Left lobe of liver (tissue), 2 donors: ENCODE measurements at regions not wholly inside any gene's neighbourhood (a gene's known extent, or its start where the extent isn't known, plus 50 kb on each side); places are given as distances from the start of the nearest gene placed in this dataset.

Experiments
- ATAC-seq: fragments of 200-7000 bp; cut with Tn5 transposase; one replicate; pipeline ENCODE4 v1.9.1; 2020; ENCODE audit warnings: mild to moderate bottlenecking, moderate library complexity
- DNase-seq: peaks from one replicate; pipeline ENCODE4 v3.0.0-alpha.2; 2020; ENCODE audit warnings: low spot score
- donor health status: DM: no; HTN: no; CAD: no; lungs with moderate emphysema.
- donor health status: DM: no; HTN: yes; CAD: no.

DNA sequence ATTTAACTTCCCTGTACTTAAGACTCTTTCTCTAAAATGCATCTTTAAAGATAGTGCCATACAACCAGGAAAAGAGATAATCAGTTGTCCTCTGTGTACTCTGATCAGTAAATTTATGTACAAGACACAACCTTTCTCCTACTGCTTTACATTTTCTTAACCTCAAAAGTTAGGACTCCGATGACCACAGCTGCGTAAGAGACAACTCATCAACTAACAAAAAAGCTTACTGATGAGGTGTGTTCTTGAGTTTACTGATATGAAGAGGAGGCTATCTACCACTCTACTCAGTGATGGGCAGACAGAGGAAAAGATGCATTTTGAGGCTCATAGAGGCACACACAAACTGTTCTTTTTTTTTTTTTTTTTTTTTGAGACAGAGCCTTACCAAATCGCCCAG, 71.4 kb upstream of the HIF1A start:
- no peak for ATAC-seq
- DNase-seq: no peak

DNA sequence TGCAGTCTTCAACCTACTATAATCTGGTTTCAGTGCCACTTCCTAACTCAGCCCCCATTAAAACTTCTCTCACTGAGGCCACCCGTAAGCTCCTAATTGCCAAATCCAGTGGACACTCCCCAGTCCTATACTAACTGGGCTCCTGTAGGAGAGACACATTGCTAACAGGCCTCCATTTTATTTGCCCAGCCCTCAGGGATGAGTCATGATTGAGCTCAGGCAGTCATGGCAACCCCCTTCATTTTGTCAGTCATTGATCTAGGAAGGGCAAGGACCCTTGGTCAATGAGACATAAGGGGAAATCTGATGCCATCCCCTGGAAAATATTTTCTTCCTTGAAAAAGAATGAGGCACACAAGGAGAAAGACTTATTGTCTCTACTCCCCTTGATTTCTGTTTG, 70.1 kb upstream of the HIF1A start:
- ATAC-seq: no peak
- no peak for DNase-seq

DNA sequence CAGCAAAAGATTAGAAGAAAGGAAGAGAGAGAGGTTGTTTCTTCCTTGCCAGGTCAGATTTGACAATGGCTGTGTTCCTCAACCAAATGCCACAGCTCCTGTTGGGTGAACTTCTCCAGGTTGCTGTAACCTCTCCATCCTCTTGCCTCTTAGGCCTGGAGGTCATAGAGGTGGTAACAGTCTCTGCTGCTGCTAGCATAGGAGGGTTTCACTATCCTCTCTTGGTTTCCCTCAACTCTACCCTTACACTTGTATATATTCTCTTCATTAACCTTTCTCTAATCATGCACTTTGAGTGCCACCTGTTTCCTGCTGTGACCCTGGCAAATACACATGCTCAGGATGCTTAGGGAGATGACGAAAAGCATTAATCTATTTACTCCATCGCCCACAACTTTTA, 67.7 kb upstream of the HIF1A start:
- DNase-seq (no peak), ATAC-seq (no peak)

DNA sequence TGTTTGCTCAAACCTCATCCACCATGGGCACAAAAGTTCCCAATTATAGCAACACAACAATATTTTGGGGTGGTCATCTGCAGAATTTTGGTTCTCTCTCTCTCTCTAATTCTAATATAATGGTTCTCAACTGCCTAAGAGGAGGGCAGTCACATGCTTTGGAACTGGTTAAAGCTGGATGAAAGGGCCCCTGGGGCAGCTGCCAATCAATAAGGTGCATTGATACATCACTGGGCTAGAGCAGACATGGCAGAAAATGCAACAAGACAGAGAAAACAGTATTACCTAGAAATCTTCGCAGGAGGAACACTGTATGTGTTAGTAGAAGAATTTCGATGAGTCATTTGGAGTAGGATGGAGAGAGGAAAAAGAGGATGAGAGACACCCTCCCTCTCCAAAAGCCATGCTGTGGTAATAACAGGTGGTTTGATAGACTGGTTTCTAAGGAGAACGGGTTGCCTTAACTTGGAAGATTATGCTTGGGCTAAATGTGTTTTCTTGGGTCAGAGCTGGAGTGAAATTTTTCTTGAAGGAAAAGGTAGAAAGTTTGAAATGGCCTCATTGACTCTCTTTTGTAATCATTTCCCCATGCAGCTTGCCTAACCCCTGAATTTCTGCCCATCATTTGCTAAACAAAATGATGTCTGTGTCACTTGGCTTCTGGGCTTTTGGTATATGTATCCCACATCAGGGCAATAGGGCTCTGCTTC, 67.1 kb upstream of the HIF1A start:
- ATAC-seq (no peak), DNase-seq (no peak)

DNA sequence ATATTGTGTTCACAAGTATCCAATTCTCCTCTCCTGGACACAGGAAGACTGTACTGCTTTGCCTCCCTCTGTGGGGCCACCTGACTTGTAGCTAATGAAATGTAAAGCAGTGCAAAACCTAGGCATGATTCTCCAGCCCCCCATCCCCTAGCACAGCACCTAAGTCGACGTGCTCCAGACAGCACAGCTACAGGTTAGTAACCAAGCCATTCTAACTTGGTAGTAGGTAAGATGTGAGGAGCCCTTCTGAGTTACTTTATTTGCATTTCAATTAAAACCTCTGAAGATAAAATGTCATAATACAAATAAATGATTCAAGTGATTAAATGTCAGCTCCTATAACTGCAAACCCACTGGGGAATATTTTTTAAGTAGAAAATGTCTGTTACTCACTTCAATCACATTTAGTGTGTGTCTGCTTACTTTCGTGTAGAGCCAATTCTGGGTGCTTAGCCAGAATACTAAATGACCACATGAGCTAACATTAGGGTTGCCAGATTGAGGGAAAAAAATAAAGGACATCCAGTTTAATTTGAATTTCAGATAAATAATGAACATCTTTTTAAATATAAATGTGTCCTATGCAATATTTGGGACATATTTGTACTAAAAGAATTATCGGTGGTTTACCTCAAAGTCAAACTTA, 64.8 kb upstream of the HIF1A start:
- ATAC-seq (no peak), DNase-seq (no peak)

DNA sequence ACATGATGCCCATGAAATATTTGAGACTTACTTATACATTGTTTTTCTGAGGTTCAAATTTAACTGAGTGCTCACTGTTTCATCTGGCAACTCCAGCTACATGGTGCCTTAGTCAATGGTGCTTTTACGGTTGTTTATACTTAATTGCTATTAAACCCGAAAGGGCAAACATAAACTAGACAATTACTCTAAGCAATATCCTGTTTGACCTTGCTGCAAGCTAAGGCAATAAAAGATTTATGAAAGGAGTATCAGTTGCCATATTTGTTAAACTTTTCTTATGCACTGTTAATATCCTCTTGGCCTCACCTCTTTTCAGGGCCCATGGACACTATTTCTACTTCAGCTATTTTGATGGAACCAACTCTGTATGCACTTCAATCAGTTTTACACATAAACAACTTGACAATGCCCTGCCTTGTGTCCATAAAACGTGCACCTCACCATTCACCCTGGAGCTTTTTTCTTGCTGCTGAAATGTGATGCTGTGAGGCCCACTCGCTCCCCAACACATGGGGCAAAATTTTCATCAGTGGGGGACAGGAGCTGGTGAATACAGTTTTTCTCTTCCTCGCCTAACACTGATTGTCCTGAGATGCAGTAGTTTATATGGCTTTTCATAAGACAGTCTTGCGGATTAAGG, 64.1 kb upstream of the HIF1A start:
- ATAC-seq (no peak), DNase-seq (no peak)

DNA sequence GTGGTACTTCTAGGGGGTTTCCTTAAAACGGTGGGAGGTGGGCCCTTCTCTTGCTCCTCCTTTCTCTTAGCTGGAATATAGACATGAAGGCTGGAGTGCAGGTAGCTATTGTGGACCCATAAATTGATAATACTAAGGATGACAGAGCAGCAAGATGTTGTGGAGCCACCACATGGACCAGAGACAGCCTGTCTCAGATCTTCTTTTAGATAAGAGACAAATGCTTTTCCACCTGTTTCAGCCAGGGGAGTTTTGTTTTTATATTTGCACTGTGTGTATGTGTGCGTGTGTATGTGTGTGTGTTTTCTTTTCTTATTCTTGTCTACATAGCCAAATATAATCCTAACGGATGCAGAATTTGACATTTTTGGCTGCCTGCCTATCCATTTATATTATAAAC, 62.9 kb upstream of the HIF1A start:
- ATAC-seq (no peak), DNase-seq (no peak)

DNA sequence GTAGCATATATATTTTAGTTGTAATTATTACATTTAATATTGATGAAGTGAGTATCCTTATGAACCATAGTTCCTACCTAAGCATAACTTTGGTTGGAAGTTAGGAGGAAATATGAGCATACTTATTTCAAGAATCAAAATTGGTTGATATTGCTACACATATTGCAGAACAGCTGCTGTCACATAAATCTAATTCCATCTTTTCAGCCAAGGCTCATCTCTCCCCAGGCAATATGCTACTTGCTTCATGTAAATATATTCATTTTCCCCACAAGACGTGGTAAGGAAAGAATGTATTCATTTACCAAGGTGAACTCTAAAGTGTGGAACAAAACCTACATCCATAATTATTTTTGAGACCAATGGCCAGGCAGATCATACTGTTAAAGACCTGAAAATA, 62.5 kb upstream of the HIF1A start:
- DNase-seq: no peak
- ATAC-seq: no peak

DNA sequence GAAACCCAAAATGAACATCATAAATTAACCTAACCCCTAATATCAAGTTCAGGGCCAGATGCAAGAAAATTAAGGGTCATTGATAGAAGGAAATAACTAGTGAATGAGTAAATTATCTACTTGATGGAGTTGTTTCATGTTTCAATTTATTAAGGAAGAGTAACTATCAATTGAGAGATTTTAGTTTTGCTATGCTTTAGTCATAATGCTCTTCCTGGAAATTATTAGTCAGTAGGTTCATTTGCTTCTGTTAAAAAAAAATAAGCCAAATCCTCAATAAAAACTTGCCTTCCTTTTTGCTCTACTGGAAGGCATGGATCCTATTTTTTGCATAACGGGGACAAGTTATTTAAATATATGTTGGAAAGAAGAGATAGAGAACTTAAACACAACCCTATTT, 59.0 kb upstream of the HIF1A start:
- ATAC-seq: no peak
- no peak for DNase-seq

DNA sequence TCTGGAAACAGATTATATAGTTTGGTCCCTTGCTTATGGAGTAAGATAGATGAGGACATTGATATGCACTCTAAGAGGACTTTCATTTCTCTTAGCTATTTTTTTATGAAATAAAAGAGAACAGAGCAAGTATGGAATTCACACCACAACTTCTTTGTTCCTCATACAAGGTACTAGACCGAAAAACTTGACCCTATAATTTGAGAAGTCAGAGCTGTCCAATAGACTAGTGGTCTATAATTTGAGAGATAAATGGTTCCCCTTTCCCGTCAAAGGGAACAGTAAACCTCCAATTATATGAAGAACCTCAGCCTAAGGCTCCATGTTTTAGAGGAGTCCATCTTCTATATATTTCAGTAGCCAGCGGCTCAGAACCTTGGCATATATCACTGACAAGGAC, 58.5 kb upstream of the HIF1A start:
- no peak for ATAC-seq
- DNase-seq: no peak

DNA sequence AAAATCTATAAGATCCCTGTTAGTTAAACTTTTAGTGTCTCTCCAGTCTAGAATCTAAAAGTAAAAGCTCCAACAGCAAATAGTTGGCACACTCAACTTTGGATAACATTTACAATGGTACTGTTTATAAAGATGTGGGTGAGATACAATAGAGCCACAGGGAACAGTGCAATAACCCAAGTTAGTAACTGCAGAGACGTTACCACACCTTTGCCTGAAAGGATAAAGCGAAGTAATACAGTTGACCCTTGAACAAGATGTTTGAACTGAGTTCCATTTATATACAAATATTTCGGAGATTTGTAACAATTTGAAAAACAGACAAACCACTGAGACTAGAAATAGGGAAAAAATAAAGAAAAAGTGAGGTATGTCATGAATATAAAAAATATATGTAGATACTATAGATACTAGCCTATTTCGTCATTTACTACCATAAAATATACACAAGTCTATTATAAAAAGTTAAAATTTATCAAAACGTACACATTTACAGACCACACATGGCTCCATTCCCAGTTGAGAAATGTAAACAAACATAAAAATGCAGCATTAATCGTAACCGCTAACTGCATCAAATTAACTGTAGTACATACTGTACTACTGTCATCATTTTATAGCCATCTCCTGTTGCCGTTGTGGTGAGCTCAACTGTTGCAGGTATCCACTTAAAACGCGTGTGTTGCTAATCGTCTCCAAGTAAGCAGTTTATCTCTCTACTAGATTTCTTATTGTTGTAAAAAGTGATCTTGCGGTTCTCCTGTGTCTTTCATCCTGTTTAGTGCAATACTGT, 56.5 kb upstream of the HIF1A start:
- no peak for DNase-seq
- no peak for ATAC-seq

DNA sequence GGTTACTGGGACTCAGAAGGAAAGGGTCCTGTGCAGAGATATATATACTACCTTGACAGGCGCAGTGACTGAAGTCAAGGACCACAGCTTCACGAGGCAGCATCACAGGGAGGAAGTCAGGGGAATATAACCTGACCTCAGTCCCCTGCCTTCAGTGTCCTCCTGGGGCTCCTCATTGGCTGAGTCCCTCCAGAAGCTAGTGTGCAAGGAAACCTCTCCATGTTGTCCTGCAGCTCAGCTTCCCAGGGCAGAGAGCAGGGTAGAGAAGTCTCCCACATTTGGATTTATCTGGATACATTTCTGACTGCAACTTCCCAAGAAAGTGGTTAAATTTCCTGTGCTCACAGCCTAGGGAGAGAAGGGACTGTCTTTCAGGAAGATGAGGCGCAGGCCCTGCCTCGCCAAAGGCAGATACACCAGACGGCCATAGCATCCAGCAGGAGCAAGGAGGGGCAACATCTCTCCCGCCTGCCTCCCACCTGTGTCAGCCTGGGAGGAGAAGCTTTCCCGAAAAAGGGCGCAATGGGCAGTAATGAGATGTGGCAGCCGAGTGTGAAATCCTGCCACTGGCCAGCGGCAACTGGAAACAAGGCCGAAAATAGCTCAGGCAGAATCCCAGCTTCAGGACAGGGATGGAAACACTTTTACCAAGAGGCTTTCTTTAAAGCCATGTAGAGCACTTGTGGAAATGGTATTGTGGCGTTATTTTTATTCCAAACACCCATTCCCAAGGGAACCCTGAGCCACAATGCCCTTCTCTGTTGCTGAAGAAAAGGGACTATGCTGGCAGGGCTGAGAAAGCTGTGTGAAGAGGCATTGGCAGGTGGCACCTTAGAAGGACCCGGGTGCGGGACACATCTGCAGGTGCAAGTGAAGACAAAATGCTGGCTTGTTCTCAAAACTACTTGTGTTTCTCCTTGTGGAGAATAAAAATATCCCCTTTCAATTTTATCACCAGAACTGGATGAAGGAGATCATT, 54.9 kb upstream of the HIF1A start:
- DNase-seq (no peak), ATAC-seq (no peak)

DNA sequence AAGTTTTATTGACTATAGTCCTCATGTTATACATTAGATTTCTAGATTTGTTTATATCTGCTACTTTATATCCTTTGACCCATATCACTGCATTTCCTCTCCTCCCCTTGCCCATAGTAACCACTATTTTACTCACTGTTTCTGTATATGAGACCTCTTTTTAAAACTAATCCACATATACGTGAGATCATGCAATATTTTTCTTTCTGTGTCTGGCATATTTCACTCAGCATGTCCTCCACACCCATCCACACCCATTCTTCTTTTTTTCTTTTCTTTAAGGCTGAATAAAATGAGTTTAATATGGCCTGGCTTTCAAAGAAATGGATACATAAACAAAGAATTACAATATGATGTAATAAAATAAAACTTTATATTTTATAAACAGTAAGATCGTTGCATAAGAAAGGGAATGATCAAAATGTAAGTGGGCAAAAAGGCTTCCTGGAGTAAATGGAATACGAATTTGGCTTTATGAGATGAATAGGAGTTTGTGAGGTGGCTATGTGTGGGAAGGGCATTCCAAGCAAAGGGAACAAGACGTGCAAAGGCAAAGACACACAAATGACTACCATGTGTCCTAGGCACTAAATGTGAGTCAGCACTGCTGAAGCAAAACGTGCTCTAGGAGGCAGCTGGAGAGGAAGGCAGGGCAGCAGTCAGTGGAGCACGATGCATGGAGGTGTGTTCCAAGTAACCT, 53.2 kb upstream of the HIF1A start:
- DNase-seq: no peak
- ATAC-seq: no peak

DNA sequence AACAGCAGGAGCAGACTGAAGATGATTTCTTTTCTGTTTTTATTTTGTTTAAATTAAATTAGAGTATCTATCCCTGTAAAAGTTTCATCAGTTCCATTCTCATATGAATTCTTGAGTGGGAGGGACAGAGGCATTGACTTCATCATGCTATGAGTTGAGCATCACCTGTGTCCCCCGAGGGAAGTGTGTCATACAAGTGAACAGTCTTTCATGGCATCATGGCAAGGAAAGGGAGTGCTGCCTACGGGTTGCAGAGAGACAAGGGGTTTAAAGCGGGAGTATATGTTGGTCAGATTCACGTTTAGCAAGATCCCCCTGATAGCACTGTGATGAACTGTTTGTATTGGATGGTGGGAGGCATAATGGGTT, 52.7 kb upstream of the HIF1A start:
- ATAC-seq: no peak
- DNase-seq: no peak

DNA sequence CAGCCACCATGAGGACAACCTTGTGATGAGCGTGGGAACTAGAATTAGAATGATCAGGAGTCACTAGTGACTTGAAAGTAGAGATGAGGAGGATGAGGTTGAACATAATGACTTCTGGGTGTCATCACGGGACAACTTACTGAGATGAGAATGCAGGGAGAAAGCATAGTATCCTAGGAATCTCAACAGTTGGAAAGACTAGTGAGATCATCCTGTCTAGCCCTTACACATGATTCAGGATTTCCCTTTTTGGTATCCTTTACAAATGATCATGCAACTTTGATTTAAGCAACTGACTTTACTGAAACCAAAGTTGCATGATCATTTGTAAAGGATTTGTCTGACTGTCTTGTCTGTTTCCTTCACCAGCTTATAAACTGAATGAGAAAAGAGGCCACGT, 51.8 kb upstream of the HIF1A start:
- DNase-seq (no peak), ATAC-seq (no peak)

DNA sequence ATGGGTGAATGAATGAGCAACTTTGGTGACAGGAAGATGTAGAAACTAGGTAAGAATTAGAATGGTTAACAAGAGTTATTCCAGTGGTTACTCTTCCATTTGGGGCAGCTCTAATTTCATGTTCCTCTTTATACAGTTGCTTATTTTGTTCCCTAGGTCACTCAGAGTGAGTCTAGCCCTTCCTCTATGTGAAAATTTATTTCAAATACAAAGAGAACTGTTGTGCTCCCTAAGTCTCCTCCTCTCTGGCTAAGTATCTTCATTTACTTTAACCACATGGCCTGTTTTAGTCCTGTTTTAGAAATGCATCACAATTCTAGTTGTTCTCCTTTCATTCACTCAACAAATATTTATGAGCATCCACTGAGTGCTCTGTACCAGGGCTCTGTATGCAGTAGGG, 51.1 kb upstream of the HIF1A start:
- no peak for DNase-seq
- no peak for ATAC-seq

DNA sequence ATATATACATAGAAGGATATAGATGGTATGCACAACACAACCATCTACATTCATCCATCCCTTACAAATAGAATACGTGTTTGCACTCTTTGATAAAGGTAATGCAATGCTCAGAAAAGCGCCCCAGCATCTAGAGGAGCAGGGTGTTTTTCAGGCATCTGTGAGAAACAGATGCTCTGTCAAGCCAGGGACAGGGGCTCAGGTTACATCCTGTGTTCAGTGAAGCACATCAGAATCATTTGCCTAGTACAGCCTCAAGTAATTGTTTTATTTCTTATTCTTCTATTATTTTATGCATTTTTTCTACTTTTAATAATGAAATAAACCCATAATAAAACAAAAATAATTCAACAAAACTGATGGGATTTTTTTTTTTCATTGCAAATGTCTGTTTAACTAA, 50.5 kb upstream of the HIF1A start:
- no peak for ATAC-seq
- no peak for DNase-seq

DNA sequence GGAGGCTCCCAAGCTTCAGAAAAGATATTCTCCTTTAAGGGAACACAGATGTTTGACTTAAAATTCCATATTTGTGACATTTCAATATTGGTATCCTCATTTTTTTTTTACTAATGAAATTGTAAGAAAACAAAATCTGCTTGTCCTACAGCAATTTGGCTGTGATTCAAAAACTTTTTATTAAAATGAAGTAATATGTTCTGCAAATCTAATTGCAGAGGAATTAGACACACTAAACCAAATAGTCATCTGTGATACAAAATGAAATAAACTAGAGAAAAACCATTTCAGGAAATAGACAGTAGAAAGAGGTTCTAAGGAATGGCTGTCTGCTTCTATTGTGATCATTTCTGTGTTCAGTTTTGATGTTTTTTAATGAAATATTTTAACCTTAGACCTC, 50.1 kb upstream of the HIF1A start:
- ATAC-seq (no peak), DNase-seq (no peak)
